Activated B cell treated with CpG ODN at 0.5 μM for 24 hours (primary cell): ENCODE measurements at regions not wholly inside any gene's neighbourhood (a gene's known extent, or its start where the extent isn't known, plus 50 kb on each side); places are given as distances from the start of the nearest gene placed in this dataset.

Experiments
- ATAC-seq: fragments of 200-7000 bp; cut with Tn5 transposase; one replicate; pipeline ENCODE4 v1.10.0; 2021; ENCODE audit warnings: low read depth, mild to moderate bottlenecking, moderate library complexity
- CTCF ChIA-PET: fragments of 350-600 bp; sonication (Branson Sonifier 250); formaldehyde crosslinking; loops from one replicate; lab custom pipeline; 2021; ENCODE audit warnings: antibody characterized with exemption; lab: Charles Lee
- POLR2A ChIA-PET: fragments of 350-600 bp; sonication (Branson Sonifier 250); formaldehyde crosslinking; loops from one replicate; lab custom pipeline; 2021; ENCODE audit warnings: antibody characterized with exemption; lab: Charles Lee
- DNase-seq: peaks from one replicate; pipeline ENCODE4 v3.0.0; 2022
- H3K27ac Mint-ChIP-seq: one replicate; pipeline ENCODE4 v1.8.0; 2020; ENCODE audit warnings: mixed read lengths
- H3K27me3 Mint-ChIP-seq: one replicate; pipeline ENCODE4 v1.8.0; 2021; ENCODE audit warnings: mixed read lengths
- H3K36me3 Mint-ChIP-seq: one replicate; pipeline ENCODE4 v1.8.0; 2021; ENCODE audit warnings: low read depth, mixed read lengths
- H3K4me1 Mint-ChIP-seq: one replicate; pipeline ENCODE4 v1.8.0; 2021; ENCODE audit warnings: mixed read lengths
- H3K4me3 Mint-ChIP-seq: one replicate; pipeline ENCODE4 v1.8.0; 2020; ENCODE audit warnings: mild to moderate bottlenecking, mixed read lengths
- H3K9me3 Mint-ChIP-seq: one replicate; pipeline ENCODE4 v1.8.0; 2020; ENCODE audit warnings: mixed read lengths
- intact Hi-C: fragments of 100-400 bp; cut with micrococcal nuclease; formaldehyde crosslinking; loops from one replicate; pipeline ENCODE4 v1.15.1; 2024
- TF ChIP-seq, protein P1 (sequence below): fragments of 200-600 bp; IDR thresholded peaks from one replicate; pipeline ENCODE4 v1.8.0; 2022; ENCODE audit warnings: antibody characterized with exemption, mild to moderate bottlenecking

DNA sequence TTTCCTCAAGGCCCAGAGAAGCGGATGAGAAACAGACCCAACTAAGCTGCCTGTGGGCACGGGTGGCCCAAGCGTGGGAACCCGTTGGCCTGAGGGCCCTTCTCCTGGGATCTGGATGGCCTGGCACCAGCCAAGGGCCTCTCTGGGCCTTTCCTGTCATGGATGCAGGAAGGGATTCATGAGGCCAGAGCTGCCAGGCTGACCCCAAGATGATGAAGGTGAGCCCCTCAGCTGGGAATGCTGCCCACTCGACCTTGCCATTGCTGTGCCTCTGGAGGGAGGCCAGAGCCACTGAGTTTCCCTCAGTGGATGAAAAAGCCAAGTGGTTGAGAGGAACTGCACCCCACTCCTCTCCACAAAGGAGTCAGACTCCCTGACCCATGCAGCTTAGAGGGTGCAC, 171.2 kb downstream of the VEGFA start:
- Mint-ChIP-seq H3K27ac (no peak overlapping the region), H3K4me3 (no peak overlapping the region), H3K4me1 (no peaks in the 10 kb centered on the region), H3K36me3 (peaks cover 2% of the 10 kb centered on the region), H3K9me3 (peaks cover 17% of the 10 kb centered on the region), H3K27me3 (peaks cover 2% of the 10 kb centered on the region)
- TF ChIP-seq, protein P1, sequence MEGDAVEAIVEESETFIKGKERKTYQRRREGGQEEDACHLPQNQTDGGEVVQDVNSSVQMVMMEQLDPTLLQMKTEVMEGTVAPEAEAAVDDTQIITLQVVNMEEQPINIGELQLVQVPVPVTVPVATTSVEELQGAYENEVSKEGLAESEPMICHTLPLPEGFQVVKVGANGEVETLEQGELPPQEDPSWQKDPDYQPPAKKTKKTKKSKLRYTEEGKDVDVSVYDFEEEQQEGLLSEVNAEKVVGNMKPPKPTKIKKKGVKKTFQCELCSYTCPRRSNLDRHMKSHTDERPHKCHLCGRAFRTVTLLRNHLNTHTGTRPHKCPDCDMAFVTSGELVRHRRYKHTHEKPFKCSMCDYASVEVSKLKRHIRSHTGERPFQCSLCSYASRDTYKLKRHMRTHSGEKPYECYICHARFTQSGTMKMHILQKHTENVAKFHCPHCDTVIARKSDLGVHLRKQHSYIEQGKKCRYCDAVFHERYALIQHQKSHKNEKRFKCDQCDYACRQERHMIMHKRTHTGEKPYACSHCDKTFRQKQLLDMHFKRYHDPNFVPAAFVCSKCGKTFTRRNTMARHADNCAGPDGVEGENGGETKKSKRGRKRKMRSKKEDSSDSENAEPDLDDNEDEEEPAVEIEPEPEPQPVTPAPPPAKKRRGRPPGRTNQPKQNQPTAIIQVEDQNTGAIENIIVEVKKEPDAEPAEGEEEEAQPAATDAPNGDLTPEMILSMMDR, result no peak
- no peak for ATAC-seq
- CTCF ChIA-PET, result no interaction called here
- no peak for DNase-seq
- POLR2A ChIA-PET, result interaction anchor here (0.5 kb wide), 1 partner anchor 64 kb away, joined by 3 read pairs; no protein-coding TSS in a partner anchor
- intact Hi-C loops, result no loop called here

DNA sequence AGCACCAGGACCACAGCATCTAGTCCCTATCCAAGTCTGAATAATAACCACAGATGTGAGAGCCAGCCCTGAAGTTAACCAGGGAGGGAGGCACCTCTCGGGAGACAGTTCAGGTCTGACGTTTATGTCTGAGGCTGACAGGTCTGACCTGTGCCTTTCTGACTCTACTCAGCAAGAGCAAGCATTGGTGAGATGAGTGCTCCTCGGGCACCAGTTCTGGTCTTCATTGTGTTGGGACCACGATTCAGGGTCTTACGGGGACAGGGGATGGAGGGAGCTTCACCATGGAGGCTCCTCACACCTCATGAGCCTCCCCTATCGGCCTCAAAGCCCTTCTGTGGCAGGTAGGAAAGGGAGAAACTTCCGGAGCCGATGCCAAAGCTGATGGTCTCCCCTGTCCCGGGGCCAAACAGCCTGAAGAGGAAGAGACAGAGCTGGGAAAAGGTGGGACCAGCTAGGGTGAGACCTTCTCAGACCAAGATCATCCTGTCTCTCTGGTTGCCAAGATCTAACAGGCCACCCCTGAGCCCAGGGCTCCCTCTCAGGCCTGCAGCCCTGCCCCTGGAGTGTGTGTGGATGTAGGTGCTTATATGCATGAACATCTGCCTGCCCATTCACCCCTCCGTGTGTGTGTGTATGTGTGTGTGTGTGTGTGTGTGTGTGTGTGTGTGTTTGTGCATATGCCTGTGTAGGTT, 170.5 kb downstream of the VEGFA start:
- ChIA-PET CTCF (no interaction called here), POLR2A (interaction anchor here (0.5 kb wide), 1 partner anchor 64 kb away, joined by 3 read pairs; no protein-coding TSS in a partner anchor)
- Mint-ChIP-seq H3K27me3 (peaks cover 2% of the 10 kb centered on the region), H3K9me3 (peaks cover 12% of the 10 kb centered on the region), H3K36me3 (peaks cover 2% of the 10 kb centered on the region), H3K27ac (no peak overlapping the region), H3K4me1 (peaks cover 5% of the 10 kb centered on the region), H3K4me3 (no peak overlapping the region)
- ATAC-seq (no peak), DNase-seq (no peak)
- TF ChIP-seq, protein P1, result no peak
- intact Hi-C loops, result no loop called here

DNA sequence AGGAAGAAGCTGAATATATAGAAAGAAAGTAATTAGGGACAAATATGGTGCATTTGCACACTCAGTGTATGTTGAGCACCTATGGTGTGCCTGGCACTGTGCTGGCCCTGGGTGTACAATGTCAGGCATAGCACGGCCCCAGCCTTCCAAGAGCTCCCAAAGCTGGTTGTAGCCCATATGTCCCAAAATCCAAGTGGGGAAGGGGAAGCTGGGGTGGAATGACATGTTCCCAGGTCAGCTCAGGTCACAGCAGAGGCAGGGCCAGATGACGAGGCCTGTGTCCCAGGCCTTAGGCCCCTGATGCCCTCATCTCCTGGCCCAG, 170.0 kb downstream of the VEGFA start:
- Mint-ChIP-seq H3K9me3 (peaks cover 8% of the 10 kb centered on the region), H3K27ac (no peak overlapping the region), H3K4me1 (peaks cover 5% of the 10 kb centered on the region), H3K36me3 (peaks cover 2% of the 10 kb centered on the region), H3K27me3 (peaks cover 2% of the 10 kb centered on the region), H3K4me3 (no peak overlapping the region)
- ChIA-PET POLR2A (no interaction called here), CTCF (no interaction called here)
- DNase-seq (no peak), ATAC-seq (no peak)
- intact Hi-C loops, result no loop called here
- TF ChIP-seq, protein P1, result no peak

DNA sequence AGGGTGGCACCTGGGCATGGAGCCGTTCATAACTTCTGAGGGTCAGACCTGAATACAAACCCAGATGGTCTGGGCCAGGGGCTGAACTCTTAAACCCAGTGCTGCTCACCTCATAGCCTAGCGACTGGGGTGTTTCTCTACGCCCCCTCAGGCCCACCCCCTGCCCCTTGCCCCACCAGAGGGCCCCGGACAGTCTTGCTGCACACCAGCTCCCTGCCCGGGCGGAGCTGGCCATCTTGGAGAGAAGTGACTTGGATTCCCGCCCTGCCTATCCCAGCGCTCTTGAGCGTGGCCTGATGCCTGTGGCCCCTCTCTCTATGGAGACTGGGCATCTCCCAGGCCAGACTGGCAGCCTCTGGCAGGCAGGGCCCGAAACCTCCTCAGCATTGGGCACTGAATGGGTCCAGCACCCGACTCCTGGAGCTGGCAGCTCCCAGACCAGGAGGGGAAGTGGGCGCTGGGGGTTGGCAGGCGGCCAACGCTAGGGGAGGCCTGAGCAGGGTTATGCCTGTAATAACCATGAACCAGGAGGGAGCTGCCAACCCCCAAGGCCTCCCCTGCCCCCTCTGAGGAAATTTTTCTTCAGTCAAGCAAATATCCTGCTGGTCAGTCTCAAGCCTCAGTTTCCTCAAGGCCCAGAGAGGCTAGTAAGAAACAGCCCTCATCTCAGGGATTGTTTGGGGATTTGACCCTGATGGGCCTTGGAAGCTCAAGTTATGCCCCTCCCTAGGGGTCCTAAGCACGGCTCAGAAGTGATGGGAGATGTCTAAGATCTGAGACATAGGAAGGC, 169.5 kb downstream of the VEGFA start:
- H3K9me3 Mint-ChIP-seq, result peaks cover 5% of the 10 kb centered on the region
- CTCF ChIA-PET, result no interaction called here
- no peak overlapping the region for H3K4me3 Mint-ChIP-seq

More for the DNA sequence above, 169.5 kb downstream of the VEGFA start:
- Mint-ChIP-seq H3K36me3 (peaks cover 2% of the 10 kb centered on the region), H3K4me1 (peaks cover 5% of the 10 kb centered on the region), H3K27ac (no peak overlapping the region), H3K27me3 (peaks cover 2% of the 10 kb centered on the region)
- DNase-seq (no peak), ATAC-seq (no peak)
- POLR2A ChIA-PET, result no interaction called here
- intact Hi-C loops, result no loop called here
- TF ChIP-seq, protein P1, result no peak
